OCI-LY7 (cell line): ENCODE measurements at regions not wholly inside any gene's neighbourhood (a gene's known extent, or its start where the extent isn't known, plus 50 kb on each side); places are given as distances from the start of the nearest gene placed in this dataset.
"Not testable (repeated sequence)": the region's sequence is repeated elsewhere in the genome, so short reads cannot be mapped to it uniquely, and the experiment has no call there.

Source experiments
- CTCF ChIP-seq: fragments of 200-600 bp; sonication (generic); conservative IDR thresholded peaks from 2 replicates; pipeline ENCODE4 v1.5.1; 2014; ENCODE audit warnings: mild to moderate bottlenecking, antibody characterized with exemption, low read length, moderate library complexity, mixed read lengths
- EZH2phosphoT487 ChIP-seq: fragments of 200-600 bp; sonication (generic); IDR thresholded peaks from 2 replicates; pipeline ENCODE4 v1.6.1; 2018; ENCODE audit warnings: low read depth, borderline replicate concordance, mild to moderate bottlenecking, mixed run types, antibody characterized with exemption, low read length, moderate library complexity, mixed read lengths

GRCh38 chr5:176042020-176042658 is 74.0 kb upstream of the THOC3 start:
- TF ChIP-seq CTCF, EZH2phosphoT487: not testable (repeated sequence)
